Body of pancreas (tissue), 4 donors: ENCODE measurements at regions not wholly inside any gene's neighbourhood (a gene's known extent, or its start where the extent isn't known, plus 50 kb on each side); places are given as distances from the start of the nearest gene placed in this dataset.
"Not testable (repeated sequence)": the region's sequence is repeated elsewhere in the genome, so short reads cannot be mapped to it uniquely, and the experiment has no call there.

ENCODE experiments used
- ATAC-seq: fragments of 150-250 bp; one replicate; pipeline ENCODE4 v1.9.1; 2016
- DNase-seq, 4 donors: peaks; one replicate each; pipeline ENCODE4 v3.0.0-alpha.2; 2019
- H3K27ac ChIP-seq, 4 donors: fragments of 200-600 bp; sonication (generic); 1 replicate in 3 of 4; 2 replicates in 1 of 4; pipeline versions ENCODE4 v1.5.1 to v1.6.1; 2016 to 2019; ENCODE audit warnings: mild to moderate bottlenecking in 1 of 4, mixed read lengths in 1 of 4, moderate library complexity in 1 of 4
- H3K27me3 ChIP-seq, 2 donors: fragments of 200-600 bp; sonication (generic); one replicate each; pipeline ENCODE4 v1.6.0; 2016; ENCODE audit warnings: mild to moderate bottlenecking in 1 of 2
- H3K36me3 ChIP-seq, 2 donors: fragments of 200-600 bp; sonication (generic); replicated peaks in 1 of 2; 2 replicates each; pipeline ENCODE4 v1.5.1; 2016; ENCODE audit warnings: low read depth in 2 of 2; ENCODE audit not compliant: insufficient read depth in 1 of 2
- H3K4me1 ChIP-seq: fragments of 200-600 bp; sonication (generic); one replicate; pipeline ENCODE4 v1.6.0; 2016
- H3K4me3 ChIP-seq, 2 donors: fragments of 200-600 bp; sonication (generic); 1 replicate in 1 of 2; 2 replicates in 1 of 2; pipeline ENCODE4 v1.5.1; 2016 to 2019
- H3K9me3 ChIP-seq, 3 donors: fragments of 200-600 bp; sonication (generic); 1 replicate in 2 of 3; 2 replicates in 1 of 3; pipeline ENCODE4 v1.5.1; 2016
- WGBS, 2 donors: methylation state at CpG; one replicate each; pipeline ENCODE4 v1.1.5; 2017; 5-methylcytosine and 5-hydroxymethylcytosine counted together
- intact Hi-C: fragments of 100-400 bp; cut with DNase I; formaldehyde crosslinking; loops from one replicate; pipeline ENCODE4 v1.15.1; 2023

DNA sequence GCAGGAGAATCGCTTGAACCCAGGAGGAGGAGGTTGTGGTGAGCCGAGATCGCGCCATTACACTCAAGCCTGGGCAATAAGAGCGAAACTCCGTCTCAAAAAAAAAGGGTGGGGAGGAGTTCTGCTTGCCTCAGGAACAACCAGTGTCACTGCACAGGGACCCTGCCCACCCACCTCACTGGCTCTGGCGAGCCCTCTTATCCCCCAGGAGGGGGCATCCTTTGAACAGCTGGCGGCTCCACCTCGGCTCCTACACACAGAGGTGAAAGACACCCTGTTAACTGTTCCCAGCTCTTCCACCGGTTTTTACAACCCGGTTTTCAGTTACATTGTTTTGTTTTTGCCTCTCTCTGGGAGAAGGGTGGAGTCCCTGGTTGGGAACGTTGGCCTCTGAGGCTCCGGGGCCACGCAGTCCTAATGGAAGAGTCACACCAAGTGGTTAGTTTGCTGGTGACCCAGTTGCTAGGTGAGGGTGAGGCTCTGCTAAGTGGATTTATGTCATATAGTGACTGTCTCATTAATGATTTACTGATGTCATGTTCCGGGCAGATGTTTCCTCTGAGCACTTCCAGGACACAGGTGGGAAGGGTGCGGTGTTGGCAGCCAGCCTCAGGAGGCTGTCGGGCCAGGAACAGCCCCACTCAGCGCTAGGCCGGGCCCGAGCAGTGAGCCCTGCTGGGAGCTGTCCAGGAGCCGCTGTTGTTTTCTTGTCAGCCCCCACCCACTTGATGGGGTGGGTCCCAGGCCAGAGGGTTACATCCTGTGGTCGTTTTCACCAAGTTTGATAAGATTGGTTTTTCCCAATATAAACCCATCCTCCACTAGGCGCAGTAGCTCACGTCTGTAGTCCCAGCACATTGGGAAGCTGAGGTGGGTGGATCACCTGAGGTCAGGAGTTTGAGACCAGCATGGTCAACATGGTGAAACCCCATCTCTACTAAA lies 4474.3 kb upstream of the OR11H1 start:
- ATAC-seq, intact Hi-C loops, DNase-seq: not testable (repeated sequence)

DNA sequence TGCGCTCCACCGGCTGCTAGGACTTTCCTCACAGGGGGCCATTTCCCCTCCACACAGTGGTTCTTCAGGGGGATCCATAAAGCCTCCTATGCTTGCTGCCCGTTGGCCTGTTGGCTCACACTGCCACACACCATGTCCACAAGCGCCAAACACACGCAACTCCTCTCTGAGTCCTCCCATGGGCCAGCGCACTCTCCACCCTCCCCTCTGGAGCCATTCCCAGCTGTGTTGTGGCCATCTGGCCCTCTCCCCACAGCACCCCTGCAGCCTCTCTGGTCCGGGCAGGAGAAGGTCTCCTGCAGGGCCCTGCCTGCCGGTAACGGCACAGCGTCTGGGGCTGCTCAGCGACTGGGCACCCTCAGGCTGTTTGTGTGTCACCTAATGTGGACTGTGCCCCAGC lies 4473.3 kb upstream of the OR11H1 start:
- 50 to 60% methylated on average over 11 of the region's 11 CpGs for WGBS, 2 donors
- H3K4me1 ChIP-seq, H3K27ac ChIP-seq, intact Hi-C loops, H3K27me3 ChIP-seq, H3K4me3 ChIP-seq, DNase-seq, ATAC-seq, H3K36me3 ChIP-seq: not testable (repeated sequence)
- H3K9me3 ChIP-seq = peaks cover 0 to 23% (median 0%) of the 10 kb centered on the region in 3 donors

More for the DNA sequence above, 4474.3 kb upstream of the OR11H1 start:
- H3K4me1 ChIP-seq, H3K27me3 ChIP-seq, H3K4me3 ChIP-seq, H3K27ac ChIP-seq, H3K36me3 ChIP-seq: not testable (repeated sequence)
- WGBS, 2 donors = 46 to 51% methylated on average over 17 to 24 of the region's 24 CpGs
- H3K9me3 ChIP-seq = peaks cover 0 to 23% (median 0%) of the 10 kb centered on the region in 3 donors

DNA sequence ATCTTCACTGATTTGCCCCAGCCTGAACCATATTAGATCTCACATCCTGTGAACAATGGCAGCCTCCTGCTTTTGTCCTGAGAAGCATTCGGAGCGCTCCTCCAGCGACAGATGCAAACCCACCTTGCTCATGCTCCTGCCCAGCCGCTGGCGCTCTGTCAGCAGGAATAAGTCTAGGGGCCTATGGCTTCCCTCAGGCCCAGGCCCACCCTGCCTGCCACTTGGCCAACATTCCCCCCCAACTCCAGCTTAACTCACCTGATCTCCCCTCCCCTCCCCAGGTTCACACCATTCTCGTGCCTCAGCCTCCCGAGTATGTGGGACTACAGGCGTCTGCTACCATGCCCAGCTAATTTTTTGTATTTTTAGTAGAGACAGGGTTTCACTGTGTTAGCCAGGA lies 4472.8 kb upstream of the OR11H1 start:
- not testable (repeated sequence) for ATAC-seq
- WGBS, 2 donors = 62 to 69% methylated on average over 8 of the region's 8 CpGs

DNA sequence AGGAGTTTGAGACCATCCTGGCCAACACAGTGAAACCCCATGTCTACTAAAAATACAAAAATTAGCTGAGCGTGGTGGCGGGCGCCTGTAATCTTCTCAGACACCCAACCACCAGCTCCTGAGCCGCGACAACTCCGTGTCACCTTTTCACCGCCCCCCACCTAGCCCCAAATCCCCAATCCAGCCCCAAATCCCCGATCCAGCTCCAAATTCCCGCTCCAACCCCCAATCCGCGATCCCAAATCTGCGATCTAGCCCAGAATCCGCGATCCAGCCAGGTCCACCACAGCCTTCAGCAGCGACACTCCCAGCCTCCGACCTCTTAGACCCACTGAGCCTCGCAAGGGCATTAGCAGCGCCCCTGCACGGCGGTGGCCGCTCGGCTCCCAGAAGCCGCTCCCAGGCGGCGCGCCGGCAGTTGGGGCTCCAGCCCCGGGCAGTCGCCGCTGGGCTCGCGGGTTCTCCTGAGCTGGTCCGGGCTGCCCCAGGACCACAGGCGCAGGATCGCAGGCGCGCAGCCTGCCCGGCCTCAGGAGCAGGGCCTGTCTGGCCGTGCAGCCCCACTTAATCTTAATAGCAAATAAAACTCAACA lies 4469.9 kb upstream of the OR11H1 start:
- H3K36me3 ChIP-seq, H3K4me3 ChIP-seq, ATAC-seq, H3K27me3 ChIP-seq, intact Hi-C loops, H3K27ac ChIP-seq, DNase-seq, H3K4me1 ChIP-seq: not testable (repeated sequence)
- WGBS, 2 donors = 60 to 68% methylated on average over 18 to 36 of the region's 39 CpGs
- H3K9me3 ChIP-seq = peaks cover 0 to 23% (median 0%) of the 10 kb centered on the region in 3 donors

More for the DNA sequence above, 4472.8 kb upstream of the OR11H1 start:
- H3K4me1 ChIP-seq, H3K4me3 ChIP-seq, H3K27me3 ChIP-seq, H3K27ac ChIP-seq, DNase-seq, H3K36me3 ChIP-seq, intact Hi-C loops: not testable (repeated sequence)
- peaks cover 0 to 23% (median 0%) of the 10 kb centered on the region in 3 donors for H3K9me3 ChIP-seq

DNA sequence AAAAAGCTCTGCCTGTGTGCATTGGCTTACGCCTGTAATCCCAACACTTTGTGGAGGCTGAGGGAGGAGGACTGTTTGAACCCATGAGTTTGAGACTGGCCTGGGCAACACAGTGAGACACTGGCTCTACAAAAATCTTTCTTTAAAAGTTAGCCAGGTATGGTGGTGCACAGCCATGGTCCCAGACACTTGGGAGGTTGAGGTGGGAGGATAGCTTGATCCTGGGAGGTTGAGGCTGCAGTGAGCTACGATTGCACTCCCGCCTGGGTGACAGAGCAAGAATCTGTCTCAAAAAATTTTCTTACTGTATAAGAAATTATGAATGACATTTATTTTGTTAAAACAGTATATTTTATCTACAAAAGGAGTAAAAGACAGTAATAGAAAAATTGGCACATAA lies 4468.9 kb upstream of the OR11H1 start:
- H3K4me1 ChIP-seq, H3K4me3 ChIP-seq, DNase-seq, H3K36me3 ChIP-seq, ATAC-seq, H3K27ac ChIP-seq, H3K27me3 ChIP-seq, intact Hi-C loops: not testable (repeated sequence)
- peaks cover 0 to 20% (median 0%) of the 10 kb centered on the region in 3 donors for H3K9me3 ChIP-seq
- WGBS, 2 donors = 58 to 69% methylated on average over 3 of the region's 3 CpGs

DNA sequence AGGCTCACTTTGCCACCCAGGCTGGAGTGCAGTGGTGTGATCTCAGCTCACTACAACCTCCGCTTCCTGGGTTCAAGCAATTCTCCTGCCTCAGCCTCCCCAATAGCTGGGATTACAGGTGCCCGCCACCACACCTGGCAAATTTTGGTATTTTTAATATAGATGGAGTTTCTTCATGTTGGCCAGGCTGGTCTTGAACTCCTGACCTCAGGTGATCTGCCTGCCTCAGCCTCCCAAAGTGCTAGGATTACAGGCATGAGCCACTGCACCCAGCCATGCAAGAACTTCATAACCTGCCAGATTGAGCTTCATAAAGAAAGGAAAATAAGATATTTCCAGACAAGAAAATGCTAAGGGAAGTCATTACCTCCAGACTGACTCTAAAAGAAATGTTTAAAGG lies 4467.2 kb upstream of the OR11H1 start:
- H3K36me3 ChIP-seq, H3K27ac ChIP-seq, ATAC-seq, intact Hi-C loops, H3K4me3 ChIP-seq, DNase-seq, H3K27me3 ChIP-seq, H3K4me1 ChIP-seq: not testable (repeated sequence)
- 52 to 55% methylated on average over 2 of the region's 2 CpGs for WGBS, 2 donors
- H3K9me3 ChIP-seq = peaks cover 0 to 13% (median 0%) of the 10 kb centered on the region in 3 donors

DNA sequence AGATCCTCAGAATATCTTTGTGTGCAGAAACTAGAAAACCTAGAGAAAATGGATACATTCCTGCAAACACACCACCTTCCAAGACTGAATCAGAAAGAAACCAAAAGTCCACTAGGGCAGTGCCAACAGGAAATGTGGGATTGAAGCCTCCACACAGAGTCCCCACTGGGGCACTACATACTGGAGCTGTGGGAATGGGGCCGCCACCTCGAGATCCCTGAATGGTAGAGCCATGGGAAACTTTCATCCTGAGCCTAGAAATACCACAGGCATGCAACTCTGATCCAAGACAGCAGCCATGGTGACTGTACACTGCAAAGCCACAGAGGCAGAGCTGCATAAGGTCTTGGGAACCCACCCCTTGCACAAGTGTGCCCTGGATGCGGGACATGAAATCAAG lies 4465.5 kb upstream of the OR11H1 start:
- H3K27me3 ChIP-seq, H3K36me3 ChIP-seq, intact Hi-C loops, H3K4me3 ChIP-seq, H3K27ac ChIP-seq, H3K4me1 ChIP-seq, DNase-seq, ATAC-seq: not testable (repeated sequence)
- H3K9me3 ChIP-seq = peaks cover 0 to 10% (median 5%) of the 10 kb centered on the region in 3 donors
- 36 to 46% methylated on average over 3 of the region's 3 CpGs for whole genome bisulfite sequencing, 2 donors

DNA sequence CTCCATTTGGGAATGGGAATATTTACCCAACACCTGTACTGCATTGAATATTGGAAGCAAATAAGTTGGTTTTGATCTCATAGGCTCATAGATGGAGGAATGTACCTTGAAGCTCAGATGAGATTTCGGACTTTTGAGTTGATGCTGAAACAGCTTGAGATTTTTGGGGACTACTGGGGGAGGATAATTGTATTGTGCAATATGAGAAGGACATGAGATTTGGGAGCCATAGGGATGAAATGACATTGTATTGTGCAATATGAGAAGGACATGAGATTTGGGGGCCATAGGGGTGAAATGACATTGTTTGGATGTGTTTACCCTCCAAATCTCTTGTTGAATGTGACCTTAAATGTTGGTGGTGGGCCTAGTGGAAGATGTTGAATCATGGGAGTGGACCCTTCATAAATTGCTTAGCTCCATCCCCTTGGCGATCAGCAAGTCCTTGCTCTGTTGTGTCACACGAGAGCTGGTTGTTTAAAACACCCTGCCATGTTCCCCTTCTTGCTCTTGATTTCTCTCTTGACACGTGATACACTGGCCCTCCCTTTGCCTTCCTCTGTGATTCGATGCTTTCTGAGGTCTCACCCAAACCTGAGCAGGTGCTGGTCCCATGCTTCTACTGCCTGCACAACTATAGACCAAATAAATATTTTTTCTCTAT lies 4464.8 kb upstream of the OR11H1 start:
- ATAC-seq, intact Hi-C loops, H3K4me3 ChIP-seq, H3K36me3 ChIP-seq, H3K27ac ChIP-seq, H3K4me1 ChIP-seq, H3K27me3 ChIP-seq, DNase-seq: not testable (repeated sequence)
- 22 to 24% methylated on average over 5 of the region's 5 CpGs for WGBS, 2 donors
- H3K9me3 ChIP-seq = peaks cover 0 to 13% (median 5%) of the 10 kb centered on the region in 3 donors

DNA sequence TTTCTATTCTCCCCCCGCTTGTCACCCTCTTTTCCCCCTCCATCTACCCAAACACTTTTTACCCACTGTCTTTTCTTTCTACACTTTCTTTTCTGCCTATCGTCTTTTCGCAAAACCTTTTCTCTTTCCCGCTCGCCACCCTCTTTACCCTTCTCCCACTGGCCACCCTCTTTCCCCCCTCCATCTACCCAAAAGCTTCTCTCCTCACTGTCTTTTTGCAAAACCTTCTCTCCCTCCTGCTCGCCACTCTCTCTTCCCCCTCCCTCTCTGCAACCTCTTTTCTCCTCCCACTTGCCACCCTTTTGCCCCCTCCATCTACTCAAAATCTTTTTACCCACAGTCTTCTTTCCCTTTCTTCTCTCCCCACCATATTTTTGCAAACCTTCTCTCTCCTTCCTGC lies 4462.8 kb upstream of the OR11H1 start:
- H3K36me3 ChIP-seq, DNase-seq, H3K27ac ChIP-seq, H3K27me3 ChIP-seq, ATAC-seq, H3K4me3 ChIP-seq, H3K4me1 ChIP-seq, intact Hi-C loops: not testable (repeated sequence)
- peaks cover 0 to 17% (median 5%) of the 10 kb centered on the region in 3 donors for H3K9me3 ChIP-seq
- 60 to 64% methylated on average over 6 of the region's 6 CpGs for WGBS, 2 donors

DNA sequence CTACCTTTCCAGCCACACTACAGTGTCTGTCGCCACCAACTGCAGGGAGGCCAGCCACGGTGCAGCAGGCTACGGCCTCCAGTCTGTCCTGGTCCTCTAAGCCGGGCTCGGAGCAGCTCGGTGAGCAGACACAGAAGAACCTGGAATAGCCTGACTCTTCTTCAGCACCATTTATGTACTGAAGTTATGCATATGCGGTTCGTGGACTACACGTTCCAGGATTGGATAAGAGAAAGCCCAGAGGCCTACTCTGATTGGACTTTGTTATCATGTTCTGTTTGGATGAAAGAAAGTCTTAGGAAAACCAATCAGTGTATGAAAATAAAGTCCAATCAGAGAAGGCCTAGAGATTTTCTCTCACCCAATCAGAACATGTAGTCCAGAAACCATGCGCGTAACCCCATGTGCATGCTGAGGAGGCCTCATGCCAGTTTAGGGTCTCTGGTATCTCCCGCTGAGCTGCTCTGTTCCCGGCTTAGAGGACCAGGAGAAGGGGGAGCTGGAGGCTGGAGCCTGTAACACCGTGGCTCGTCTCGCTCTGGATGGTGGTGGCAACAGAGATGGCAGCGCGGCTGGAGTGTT lies 4462.0 kb upstream of the OR11H1 start:
- H3K27ac ChIP-seq, H3K4me1 ChIP-seq, H3K36me3 ChIP-seq, H3K27me3 ChIP-seq, ATAC-seq, intact Hi-C loops, H3K4me3 ChIP-seq, DNase-seq: not testable (repeated sequence)
- H3K9me3 ChIP-seq = peaks cover 0 to 17% (median 5%) of the 10 kb centered on the region in 3 donors
- WGBS, 2 donors = 62 to 66% methylated on average over 18 of the region's 18 CpGs
